ENCODE measurements at regions not wholly inside any gene's neighbourhood (a gene's known extent, or its start where the extent isn't known, plus 50 kb on each side); places are given as distances from the start of the nearest gene placed in this dataset.

DNA sequence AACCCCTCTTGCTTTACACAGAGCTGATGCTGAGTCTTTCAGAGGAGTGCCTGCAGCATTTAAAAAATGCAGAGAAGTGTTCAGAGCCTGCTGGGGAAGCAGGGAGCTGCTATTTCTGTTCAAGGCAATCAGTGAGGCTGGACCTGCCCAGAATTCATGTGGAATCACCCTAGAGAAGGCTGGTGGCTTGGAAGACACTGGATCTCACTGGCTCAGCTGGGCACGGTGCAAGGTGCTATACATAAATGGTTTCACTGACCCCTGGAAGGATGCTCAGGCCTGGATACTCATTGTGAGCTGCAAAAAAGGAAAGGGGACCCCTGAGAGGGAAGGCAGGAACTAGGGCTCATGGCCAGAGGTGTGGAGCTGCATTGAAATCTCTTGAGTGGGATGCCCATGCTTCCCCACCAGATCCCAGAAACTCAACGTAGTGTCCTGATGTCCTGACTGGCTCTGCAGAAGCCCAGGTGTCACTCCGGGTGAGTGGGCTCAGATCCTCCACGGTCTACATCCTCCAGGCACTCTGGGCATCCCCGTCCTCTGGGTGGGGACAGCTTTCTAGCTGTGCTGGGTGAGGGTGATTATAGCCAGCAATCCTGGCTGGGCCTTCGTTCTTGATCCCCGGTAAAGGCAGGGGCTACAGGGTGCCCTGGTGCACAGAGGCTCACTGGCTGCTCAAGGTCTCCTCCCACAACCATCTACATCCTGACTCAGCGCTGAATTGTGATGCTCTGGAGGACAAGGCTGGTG, 77.2 kb upstream of the TNS3 start:
- H3K9me2 ChIP-seq (replicated peaks; ENCODE audit: insufficient read depth, low read length), result no peaks in the 10 kb centered on the region
- no peak overlapping the region for H3K27ac ChIP-seq (ENCODE audit: low read length)
- no peak overlapping the region for H2AFZ ChIP-seq (ENCODE audit: low read length)
- H3K27me3 ChIP-seq (replicated peaks; ENCODE audit: insufficient read depth, low read length), result no peaks in the 10 kb centered on the region
- H3F3A ChIP-seq (ENCODE audit: insufficient read depth, low read length), result no peaks in the 10 kb centered on the region
- no peak overlapping the region for H3K9ac ChIP-seq (ENCODE audit: low read length)
- no peak for DNase-seq
- no peaks in the 10 kb centered on the region for H3K9me3 ChIP-seq (replicated peaks; ENCODE audit: insufficient read depth, low read length)
- TF ChIP-seq EZH2phosphoT487 (IDR thresholded peaks at IDR 0.05; ENCODE audit: low read length) (no peak), CTCF (IDR thresholded peaks at IDR 0.05; ENCODE audit: low read length) (no peak), EZH2 (optimal IDR thresholded peaks at IDR 0.05; ENCODE audit: low read depth, low read length) (no peak)
- H3K36me3 ChIP-seq (replicated peaks; ENCODE audit: insufficient read depth, low read length), result no peaks in the 10 kb centered on the region
- H4K20me1 ChIP-seq (ENCODE audit: insufficient read depth, low read length), result no peaks in the 10 kb centered on the region
- no peaks in the 10 kb centered on the region for H3K79me2 ChIP-seq (ENCODE audit: low read length)
- H3K4me2 ChIP-seq (ENCODE audit: low read depth, low read length), result no peak overlapping the region
- no peak overlapping the region for H3K4me3 ChIP-seq (ENCODE audit: low read length)
- H3K4me1 ChIP-seq (ENCODE audit: low read length), result peaks cover 13% of the 10 kb centered on the region

DNA sequence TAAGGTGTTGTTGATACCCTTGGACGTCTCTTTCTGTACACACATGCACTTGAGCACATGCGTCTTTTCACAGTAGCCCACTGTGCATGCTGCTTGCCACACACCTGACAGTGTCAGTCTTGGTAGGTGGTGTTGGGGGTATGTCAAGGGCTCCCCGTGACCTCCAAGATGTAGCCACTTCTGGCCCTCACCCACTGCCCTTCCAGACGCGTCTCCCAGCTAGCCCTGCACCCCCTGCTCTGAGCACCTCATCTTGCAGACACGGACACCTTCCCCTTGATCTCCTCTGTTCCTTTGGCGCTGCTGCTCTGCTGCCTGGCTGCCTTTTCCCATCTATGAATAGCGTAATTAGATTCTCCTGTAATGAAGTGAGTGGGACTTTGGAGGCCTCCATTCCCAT, 75.2 kb upstream of the TNS3 start:
- no peak overlapping the region for H3K4me3 ChIP-seq (ENCODE audit: low read length)
- no peaks in the 10 kb centered on the region for H4K20me1 ChIP-seq (ENCODE audit: insufficient read depth, low read length)
- H3K27ac ChIP-seq (ENCODE audit: low read length), result no peak overlapping the region
- no peaks in the 10 kb centered on the region for H3K27me3 ChIP-seq (replicated peaks; ENCODE audit: insufficient read depth, low read length)
- no peak for TF ChIP-seq EZH2phosphoT487 (IDR thresholded peaks at IDR 0.05; ENCODE audit: low read length)
- no peak for TF ChIP-seq CTCF (IDR thresholded peaks at IDR 0.05; ENCODE audit: low read length)
- no peak for TF ChIP-seq EZH2 (optimal IDR thresholded peaks at IDR 0.05; ENCODE audit: low read depth, low read length)
- H3K4me2 ChIP-seq (ENCODE audit: low read depth, low read length), result no peak overlapping the region
- H3K9ac ChIP-seq (ENCODE audit: low read length), result no peak overlapping the region
- H3F3A ChIP-seq (ENCODE audit: insufficient read depth, low read length), result no peaks in the 10 kb centered on the region
- peaks cover 13% of the 10 kb centered on the region for H3K4me1 ChIP-seq (ENCODE audit: low read length)
- no peak for DNase-seq
- no peaks in the 10 kb centered on the region for H3K79me2 ChIP-seq (ENCODE audit: low read length)
- no peaks in the 10 kb centered on the region for H3K36me3 ChIP-seq (replicated peaks; ENCODE audit: insufficient read depth, low read length)
- no peaks in the 10 kb centered on the region for H3K9me2 ChIP-seq (replicated peaks; ENCODE audit: insufficient read depth, low read length)
- H2AFZ ChIP-seq (ENCODE audit: low read length), result no peak overlapping the region
- no peaks in the 10 kb centered on the region for H3K9me3 ChIP-seq (replicated peaks; ENCODE audit: insufficient read depth, low read length)

DNA sequence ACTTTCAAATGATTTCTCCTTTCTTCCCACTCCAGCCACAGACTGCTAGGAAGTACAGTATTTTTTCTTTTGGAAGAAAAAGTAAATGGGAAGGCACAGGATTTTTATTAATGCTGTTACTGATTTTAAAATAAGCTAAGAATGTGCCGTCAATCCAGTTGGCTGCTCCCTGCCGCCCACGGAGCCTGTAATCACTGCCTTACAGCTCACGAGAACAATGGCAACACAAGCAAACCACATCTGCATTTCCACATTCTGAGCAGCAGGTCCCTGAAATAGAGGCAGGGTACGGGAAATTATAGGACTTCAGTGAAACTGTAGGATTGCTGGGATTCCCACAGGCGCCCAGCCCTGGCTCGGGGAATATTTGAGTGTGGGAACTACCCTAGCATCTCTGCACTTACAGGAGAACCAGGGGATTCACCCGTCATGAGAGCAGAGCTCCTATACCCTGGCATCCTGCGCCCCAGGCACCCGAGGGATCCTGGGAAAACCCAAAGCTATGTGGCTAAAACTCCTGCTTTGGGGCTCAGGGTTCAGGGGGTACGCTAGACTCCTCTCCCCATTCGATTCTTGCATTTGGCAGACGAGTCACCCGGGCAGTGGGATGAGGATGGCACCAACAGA, 72.9 kb upstream of the TNS3 start:
- TF ChIP-seq EZH2phosphoT487 (IDR thresholded peaks at IDR 0.05; ENCODE audit: low read length) (no peak), EZH2 (optimal IDR thresholded peaks at IDR 0.05; ENCODE audit: low read depth, low read length) (no peak), CTCF (IDR thresholded peaks at IDR 0.05; ENCODE audit: low read length) (no peak)
- no peak overlapping the region for H3K27ac ChIP-seq (ENCODE audit: low read length)
- no peaks in the 10 kb centered on the region for H4K20me1 ChIP-seq (ENCODE audit: insufficient read depth, low read length)
- H3K36me3 ChIP-seq (replicated peaks; ENCODE audit: insufficient read depth, low read length), result no peaks in the 10 kb centered on the region
- no peaks in the 10 kb centered on the region for H3F3A ChIP-seq (ENCODE audit: insufficient read depth, low read length)
- no peak for DNase-seq
- H3K4me2 ChIP-seq (ENCODE audit: low read depth, low read length), result no peak overlapping the region
- H3K27me3 ChIP-seq (replicated peaks; ENCODE audit: insufficient read depth, low read length), result no peaks in the 10 kb centered on the region
- H3K79me2 ChIP-seq (ENCODE audit: low read length), result no peaks in the 10 kb centered on the region
- H3K9me3 ChIP-seq (replicated peaks; ENCODE audit: insufficient read depth, low read length), result no peaks in the 10 kb centered on the region
- H2AFZ ChIP-seq (ENCODE audit: low read length), result no peak overlapping the region
- no peak overlapping the region for H3K9ac ChIP-seq (ENCODE audit: low read length)
- no peaks in the 10 kb centered on the region for H3K4me1 ChIP-seq (ENCODE audit: low read length)
- no peak overlapping the region for H3K4me3 ChIP-seq (ENCODE audit: low read length)
- no peaks in the 10 kb centered on the region for H3K9me2 ChIP-seq (replicated peaks; ENCODE audit: insufficient read depth, low read length)

Measured in MM.1S (cell line).